ENCODE measurements at regions not wholly inside any gene's neighbourhood (a gene's known extent, or its start where the extent isn't known, plus 50 kb on each side); places are given as distances from the start of the nearest gene placed in this dataset.

DNA sequence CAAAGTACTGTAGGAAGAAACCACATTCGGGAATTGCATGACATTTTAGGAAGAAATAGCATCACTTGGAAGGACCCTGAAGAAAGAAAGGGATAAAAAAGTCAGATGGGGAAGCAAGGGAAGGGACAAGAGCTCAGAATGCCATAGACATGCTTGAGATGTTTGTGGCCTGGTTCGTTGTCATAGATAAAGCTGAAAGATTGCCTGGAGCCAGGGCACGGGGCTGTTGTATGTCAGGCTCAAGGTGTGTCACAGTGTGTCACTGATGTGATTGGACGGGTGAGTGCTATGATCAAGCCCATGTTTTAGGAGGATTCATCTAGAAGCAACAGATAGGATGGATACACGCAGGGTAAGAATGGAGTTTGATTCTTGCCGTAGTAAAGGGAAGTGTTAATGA is 216.2 kb upstream of the SOX4 start:
- DNase-seq (ENCODE audit: low spot score): no peak

DNA sequence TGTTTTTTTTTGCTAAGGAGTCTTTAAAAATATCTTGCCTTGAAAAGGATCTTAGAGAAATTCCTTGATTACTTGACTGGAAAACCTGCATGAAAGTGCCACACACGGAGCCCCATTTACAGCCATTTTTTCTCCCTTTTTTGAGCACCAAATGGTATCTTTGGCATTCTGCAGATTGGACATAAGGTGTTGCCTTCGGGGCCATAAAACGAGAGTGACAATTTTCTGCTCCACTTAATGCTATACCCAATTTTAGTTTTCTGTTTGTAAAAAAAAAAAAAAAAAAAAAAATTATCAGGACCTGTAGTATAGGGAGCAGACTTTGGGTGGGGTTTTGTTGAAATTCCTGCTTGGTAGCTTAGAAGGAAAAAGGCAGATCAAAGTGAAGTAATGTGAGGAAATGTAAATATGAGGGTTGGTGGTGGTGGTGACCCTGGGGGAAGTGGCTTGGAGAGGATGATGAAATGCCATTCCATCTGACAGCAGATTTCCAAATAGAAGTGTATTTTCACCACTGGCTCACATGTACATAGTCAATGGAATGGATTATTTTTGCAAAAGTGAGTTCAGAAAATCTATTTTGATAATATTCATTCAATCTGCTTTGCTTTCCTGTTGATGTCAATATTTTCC is 212.1 kb upstream of the SOX4 start:
- DNase-seq (ENCODE audit: low spot score): no peak

DNA sequence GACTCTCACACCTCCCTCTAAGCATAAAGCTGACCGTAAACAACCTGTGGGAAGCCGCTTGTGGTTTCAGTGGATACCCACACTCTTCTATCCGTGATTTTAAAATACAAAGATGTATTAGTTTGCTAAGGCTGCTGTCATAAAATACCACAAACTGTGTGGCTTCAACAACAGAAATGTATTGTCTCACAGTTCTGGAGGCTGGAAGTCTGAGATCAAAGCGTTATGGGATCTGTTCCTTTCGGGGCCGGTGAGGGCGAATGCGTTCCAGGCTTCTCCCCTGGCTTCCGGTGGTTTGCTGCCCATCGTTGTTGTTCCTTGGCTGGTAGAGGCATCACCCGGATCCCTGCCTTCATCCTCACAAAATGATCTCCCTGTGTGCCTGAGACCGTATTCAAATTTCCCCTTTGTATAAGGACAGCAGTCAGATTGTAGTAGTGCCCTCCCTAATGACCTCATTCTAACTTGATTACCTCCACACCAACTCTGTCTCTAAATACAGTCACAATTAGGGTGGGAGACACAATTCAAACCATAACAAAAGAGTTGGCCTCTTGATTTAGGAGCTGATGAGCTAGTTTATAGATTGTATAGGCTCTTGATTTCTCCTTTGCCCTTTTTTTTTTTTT is 210.6 kb upstream of the SOX4 start:
- no peak for DNase-seq (ENCODE audit: low spot score)

DNA sequence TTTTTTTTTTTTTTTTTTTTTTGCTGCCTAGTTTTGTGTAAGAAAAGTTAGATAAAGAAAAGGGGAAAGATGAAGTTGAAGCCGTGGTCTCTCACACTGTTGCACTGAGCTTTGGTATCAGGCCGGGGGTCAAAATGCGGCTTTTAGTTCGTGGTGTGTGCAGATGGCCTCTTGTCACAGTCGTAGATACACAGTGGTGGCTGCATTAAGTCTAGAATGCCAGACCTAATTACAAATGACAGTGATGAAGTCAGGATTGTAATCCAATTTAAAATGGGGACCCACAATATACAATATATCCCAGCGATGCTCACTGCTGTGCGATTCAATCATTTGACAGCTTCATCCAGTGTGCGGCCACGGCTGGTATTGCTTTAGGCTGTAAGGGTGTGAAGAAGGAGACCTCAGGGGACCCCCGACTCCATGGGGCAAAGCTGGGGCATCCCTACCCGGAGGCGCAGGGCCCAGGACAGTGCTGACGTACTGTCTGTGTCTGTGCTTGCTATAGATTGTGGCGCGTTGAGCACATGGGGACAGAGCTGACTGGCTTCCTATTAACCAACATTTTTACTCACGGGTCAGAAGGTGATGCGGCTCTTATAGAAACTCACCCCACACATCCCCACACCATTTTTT is 210.0 kb upstream of the SOX4 start:
- DNase-seq (ENCODE audit: low spot score): no peak

DNA sequence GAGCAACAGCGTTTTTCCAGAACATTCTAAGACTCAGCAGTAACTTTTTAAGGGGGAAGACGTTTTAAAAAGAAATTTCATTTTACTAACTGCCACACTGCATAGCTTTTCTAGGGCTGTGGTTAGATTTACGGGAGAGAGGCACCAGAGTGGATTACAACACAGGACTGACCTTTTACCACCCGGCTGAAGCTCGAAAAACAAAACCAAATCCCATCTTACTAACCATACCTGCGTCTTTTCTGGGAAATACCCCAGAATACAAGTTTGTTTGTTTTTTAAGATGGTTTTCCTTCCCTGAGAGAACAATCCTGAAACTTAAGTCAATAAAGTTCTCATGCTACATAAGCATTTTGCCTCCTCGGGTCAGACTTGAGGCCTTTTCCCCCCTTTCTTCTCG is 209.3 kb upstream of the SOX4 start:
- DNase-seq (ENCODE audit: low spot score): no peak

DNA sequence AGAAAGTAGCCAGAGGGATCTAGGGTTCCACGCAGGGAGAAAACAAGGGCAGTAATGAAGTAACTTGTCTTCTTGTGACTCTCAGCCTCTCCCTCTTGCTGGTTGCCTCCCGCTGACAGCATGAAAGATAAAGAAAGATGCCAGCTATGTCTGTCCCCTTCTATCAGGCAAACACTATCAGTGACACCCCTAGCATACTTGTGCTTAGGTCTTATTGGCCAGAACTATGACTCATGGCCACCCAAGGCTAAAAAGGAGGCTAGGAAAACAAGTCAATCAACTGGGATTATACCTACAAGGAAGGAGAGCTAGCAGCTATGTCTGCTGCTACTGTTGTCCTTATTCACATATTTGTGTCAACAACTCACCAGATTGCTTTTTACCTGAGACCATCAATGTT is 206.8 kb upstream of the SOX4 start:
- no peak for DNase-seq (ENCODE audit: low spot score)

DNA sequence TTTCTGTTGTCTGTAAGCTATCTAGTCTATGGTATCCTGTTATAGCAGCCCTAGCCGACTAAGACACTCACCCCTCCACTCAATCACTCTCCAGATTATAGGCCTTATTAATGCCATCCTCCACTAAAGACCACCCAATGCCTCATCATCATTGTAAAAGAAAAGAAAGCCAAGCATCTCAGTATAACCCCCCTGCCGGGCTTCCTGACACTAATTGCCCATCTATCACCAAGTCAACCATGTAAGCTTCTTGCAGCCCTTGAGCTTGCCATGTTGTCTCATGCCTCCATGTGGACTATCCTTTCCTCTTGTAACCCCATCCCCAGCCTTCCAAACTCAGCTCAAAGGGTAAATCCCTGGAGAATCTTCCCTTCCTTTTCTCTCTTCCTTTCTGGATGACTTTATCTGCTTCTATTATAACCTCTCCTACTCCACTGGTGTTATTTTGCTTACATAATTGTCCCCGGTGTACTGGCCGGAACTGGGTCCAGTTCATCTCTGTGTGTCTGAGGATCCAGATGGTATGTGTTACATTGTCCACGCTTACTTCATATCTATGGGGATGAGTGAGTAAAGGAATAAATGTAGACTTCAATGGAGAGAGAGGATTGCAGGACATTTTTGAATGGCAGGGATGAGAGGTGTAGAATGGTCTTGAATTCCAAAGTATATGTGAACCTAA is 202.9 kb upstream of the SOX4 start:
- no peak for DNase-seq (ENCODE audit: low spot score)

DNA sequence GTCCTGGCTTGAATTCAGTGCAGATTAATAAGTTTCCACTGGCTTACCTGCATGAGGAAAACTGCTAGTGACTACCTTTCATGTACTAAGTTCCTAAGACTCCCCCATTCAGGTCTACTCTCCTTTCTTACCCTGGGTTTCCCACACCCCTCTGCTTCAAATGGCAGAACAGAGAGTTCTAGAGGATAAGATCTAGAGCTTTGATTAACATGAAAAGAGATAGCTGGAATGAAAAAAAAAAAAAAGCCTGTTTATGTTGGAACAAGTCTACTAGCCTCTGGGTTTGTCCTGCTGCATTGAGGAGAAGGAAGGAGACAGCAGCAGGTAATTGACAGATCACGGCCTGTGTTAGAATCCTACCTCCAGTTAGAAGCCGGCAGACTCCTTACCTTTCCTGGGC is 201.4 kb upstream of the SOX4 start:
- no peak for DNase-seq (ENCODE audit: low spot score)

DNA sequence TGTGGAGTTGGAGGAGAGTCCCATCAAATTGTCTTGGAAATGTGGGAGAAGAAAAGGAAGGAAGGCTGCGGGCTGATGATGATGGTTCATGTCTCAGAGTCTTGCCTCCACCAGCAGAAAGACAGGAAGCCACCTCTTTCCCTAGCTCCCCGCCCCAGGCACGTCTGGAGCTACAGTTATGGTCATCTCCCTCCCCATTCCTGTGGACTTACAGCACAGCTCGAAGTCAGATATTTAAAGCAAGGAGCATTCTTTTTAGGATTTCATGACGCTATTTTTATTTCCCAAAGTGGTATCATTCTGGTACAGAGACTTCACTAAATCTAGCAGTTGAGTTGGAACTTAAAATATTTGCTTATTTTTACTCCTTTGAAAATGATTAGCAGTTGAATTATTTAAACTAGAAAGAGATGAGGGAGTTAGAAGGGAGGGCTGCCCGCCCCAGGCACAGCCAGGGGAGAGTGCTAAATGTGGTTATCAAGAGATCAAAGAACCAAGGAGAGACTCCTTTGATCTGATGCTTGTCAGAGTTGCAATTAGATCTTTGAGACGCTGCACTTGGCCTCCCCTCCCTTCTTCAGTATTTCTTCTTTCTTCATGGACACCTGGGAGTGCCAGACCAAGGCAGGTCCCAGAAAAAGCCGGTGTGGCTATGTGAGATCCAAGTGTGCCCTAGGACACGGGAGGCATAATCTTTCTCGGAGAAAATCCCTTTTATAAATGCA is 199.9 kb upstream of the SOX4 start:
- DNase-seq (ENCODE audit: low spot score): no peak

DNA sequence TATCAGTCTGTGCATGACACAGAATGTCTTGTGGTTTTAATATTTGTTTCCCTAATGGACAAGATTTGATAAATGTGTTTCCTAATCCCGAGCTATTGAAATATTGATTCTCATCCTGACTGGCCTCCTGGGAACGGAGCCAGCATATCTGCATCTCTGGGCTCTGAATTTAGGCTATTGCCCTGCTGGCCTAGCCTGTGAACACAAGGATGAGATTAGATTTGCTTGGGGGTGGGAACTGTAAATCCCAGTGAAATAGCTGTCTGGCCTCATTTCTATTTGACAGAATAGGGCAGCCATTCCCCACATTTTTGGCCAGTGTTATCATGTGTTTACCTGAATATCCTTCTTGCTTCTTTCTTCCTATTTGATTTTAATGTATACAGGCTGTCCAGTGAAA is 198.4 kb upstream of the SOX4 start:
- peak; percentile 54 for DNase-seq (ENCODE audit: low spot score)

DNA sequence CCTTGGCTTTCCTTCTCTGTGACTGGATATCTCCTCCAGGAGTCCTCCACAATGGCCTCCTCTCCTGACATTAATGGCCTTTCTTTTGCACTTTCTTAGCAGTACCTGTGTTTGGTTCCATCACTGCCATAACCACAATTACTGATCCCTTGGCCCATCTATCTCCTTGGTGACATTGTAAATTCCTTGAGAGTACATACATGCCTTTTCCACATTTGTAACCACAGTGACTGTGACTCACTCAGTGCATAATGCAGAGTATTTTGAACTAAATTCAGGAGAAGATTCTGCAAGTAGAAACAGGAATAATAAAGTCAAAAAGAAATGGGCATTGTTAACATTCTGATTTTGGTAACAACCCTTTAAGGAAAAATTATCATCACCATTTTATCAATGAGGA is 197.2 kb upstream of the SOX4 start:
- no peak for DNase-seq (ENCODE audit: low spot score)

DNA sequence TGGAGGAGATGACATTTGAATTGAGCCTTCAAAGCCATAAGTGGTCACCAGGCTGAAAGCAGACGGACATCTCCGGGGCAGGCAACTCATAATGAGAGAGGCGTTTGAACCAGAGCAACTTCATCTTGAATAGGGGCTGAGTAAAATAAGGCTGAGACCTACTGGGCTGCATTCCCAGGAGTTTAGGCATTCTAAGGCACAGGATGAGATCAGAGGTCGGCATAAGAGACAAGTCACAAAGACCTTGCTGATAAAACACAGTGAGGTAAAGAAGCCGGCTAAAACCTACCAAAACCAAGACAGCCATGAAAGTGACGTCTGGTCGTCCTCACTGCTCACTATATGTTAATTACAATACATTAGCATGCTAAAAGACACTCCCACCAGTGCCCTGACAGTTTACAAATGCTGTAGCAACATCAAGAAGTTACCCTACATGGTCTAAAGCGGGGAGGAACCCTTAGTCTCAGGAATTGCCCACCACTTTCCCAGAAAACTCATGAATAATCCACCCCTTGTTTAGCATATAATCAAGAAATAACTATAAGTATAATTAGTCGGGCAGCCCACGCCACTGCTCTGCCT is 194.7 kb upstream of the SOX4 start:
- no peak for DNase-seq (ENCODE audit: low spot score)

DNA sequence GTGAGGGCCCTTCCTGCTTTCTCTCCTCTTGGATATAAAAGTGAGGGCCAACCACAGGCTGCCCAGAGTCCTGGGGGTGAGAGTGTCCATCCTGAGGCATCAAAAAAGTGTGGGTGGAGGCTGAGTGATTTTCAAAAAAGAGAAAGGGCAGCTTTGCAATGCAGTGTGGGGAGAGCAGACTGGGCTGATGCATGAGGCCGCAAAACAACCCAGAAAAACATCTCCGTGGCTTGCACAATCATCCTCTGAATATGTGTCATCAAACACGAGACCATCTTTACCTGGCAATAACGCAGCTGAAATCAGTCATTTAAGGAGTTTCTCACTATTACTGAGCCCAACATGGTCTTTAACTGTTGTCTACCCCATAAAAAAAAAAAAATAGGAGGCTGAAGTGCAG is 191.2 kb upstream of the SOX4 start:
- peak; percentile 13 for DNase-seq (ENCODE audit: low spot score)

DNA sequence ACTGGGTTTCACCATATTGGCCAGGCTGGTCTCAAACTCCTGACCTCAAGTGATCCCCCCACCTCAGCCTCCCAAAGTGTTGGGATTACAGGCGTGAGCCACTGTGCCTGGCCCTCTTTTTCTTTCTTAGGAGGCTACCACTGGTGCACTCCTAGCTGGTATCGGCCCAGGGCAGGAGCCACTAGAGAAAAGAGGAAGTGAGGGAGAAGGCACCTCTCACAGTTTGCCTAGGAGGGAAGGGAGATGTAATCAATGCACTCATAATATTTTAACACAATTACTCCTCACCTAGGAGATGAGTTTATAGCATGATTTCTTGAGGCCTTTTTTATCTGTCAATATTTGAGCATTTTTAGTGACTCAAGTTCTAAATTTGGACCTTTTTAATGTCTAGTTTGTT is 189.0 kb upstream of the SOX4 start:
- no peak for DNase-seq (ENCODE audit: low spot score)

DNA sequence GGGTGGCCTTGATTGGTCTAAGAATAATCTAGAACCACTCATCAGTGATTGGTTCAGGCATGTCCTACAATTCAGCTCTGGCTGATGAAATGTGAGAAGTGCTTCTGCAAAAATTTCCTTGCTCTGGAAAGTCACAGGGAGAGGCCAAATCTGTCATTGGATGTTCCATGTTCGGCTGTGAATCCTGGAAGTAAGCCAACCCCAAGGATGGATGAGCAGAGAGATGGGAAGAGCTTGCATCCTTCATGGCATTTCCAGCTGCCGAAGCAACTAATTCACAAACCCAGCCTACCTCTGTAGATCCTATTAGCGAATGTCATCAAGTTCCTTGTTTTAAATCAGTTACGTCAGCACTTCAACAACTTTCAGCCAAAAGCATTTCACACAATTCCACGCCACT is 187.2 kb upstream of the SOX4 start:
- no peak for DNase-seq (ENCODE audit: low spot score)

DNA sequence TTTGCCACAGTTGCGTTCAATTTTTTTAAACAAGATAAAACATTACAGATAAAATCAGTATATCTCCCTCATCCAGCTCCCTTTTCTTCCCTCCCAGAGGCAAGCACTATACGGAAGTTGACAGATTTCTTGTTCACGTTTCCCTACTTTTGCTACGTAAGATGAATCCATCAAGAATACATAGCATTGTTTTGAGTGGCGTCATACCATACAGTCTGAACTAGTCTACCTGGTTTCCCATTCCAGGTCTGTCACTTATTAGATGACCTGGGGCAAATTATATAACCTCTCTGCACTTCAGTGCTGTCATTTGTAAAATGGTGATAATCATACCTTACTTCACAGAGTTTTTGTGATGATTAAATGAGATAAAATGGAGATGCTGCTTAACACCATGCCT is 184.3 kb upstream of the SOX4 start:
- no peak for DNase-seq (ENCODE audit: low spot score)

DNA sequence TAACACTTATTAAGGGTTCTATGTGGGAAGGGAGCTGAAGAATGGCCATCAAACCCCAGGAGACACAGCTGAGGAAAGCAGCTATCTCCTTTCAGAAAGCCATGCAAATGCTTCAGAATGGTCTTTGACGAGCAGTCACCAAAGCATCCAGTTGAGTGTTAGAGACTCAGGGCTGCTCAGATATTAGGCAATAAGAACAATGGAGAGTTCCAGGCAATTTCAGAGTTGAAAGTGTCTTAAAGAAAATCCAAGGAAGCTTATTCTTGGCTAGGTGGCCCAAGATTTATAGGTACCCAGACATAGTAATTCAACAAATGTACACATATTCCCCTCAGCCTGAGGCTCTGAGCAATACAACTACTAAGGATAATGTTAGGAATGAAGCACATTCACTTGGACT is 180.1 kb upstream of the SOX4 start:
- no peak for DNase-seq (ENCODE audit: low spot score)

DNA sequence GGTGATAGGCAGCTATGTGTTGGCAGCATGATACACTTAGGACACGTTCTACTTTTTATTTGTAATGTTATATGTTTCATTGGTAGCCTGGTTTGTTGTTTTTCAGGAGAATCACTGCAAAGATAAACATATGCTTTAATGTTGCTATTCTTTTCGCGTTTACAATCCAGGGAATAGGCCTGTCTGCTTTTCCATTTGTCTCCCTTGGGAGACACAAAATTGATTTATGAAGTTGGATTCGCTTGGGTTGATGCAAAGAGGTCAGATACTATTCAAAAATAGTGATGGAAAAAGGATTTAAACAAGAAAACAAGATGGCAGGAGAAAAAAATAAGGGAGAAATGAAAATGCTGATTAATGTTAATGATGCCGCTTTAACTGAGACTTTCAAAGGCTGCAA is 179.5 kb upstream of the SOX4 start:
- no peak for DNase-seq (ENCODE audit: low spot score)

DNA sequence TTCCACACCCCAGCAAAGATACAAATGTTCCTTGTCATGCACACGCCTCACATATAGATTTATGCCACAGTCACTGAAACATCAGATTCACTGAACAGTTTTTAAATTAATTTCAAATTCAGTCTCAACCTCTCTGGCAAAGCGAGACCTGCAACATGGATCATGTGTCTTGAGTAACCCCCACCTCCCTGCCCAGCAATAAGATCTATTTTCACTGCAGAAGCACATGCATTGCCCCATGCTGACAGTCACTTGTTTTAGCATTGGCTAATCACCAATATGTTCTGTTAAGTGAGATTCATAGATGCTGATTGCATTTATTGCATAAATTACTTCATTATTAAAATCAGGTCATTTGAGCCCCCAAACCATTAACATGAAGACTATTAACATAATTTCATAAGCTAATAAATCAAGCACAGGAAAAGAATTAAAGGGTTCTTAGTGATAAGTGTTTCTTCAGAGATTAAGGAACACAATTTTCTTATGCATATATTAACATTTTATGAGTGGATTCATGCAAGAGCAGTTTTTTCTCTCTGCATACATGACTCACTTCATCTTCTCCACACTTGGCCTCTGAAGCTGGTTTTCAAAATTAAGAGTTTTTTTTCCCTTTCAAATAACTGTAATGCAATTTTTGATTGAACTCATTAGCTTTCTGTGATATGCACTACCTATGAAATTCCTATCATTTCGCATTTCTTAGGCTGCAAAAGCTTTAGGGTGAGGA is 173.2 kb upstream of the SOX4 start:
- DNase-seq (ENCODE audit: low spot score): no peak

DNA sequence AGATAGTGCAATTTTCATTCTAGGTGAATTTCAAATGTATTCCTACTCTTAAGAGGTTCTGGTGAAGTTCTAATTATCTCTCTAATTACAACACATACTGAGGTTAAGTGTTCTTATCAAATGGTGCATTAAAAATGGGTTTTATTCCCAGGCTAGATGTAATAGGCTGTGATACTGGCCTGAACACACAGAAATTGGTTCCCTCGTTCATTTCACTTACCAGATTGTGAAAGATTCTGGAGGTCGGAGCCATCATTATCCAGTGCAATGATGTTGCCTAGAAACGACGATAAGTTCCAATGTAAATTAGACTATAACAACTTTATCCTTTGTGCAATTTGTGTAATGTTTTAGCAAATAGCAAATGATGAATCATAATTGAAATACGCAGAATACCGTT is 172.6 kb upstream of the SOX4 start:
- DNase-seq (ENCODE audit: low spot score): no peak

DNA sequence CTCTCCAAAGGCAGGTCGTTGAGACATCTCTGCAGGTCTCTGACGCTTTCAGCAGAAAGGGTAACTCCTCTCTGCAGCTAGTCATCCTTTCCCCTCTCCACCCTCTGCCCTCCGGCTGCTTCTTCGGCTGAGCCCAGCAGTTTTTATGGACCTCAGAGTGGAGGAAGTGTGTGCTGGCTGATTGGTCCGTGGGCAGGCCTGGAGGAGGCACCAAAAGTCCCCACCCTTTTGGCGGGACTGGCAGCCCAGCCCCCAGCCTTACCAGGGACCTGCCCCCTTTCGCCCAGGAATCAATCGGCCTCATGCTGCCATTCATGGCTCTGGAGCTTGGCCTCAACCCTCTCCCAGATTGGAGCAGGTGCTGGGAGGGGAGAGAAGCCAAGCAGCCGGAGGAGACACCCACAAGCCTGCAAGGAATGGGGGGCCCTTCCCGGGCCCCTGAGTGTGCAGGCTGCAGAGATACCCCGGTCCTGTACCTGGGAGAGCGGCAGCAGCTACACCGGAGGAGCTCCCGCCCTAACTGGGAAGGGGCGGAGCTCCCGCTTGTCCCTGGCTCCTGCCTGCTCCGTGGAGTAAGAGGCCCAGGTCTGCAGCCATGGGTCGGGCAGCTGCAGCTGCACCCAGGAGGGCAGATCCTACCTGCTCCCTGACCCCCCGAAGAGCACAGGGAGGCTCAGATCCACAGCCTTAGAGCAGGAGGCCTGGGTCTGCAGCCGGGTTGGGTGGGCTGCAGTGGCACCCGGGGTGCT is 170.3 kb upstream of the SOX4 start:
- no peak for DNase-seq (ENCODE audit: low spot score)

Measured in mucosa of gallbladder (tissue), 1 donor.